CD4-positive, alpha-beta T cell treated with Interleukin-2 at 100 ng/mL for 4 hours (primary cell): ENCODE measurements at regions not wholly inside any gene's neighbourhood (a gene's known extent, or its start where the extent isn't known, plus 50 kb on each side); places are given as distances from the start of the nearest gene placed in this dataset.

ENCODE experiments used
- DNase-seq: peaks from one replicate; pipeline ENCODE4 v3.0.0-alpha.2; 2020; ENCODE audit warnings: low spot score

- DNase-seq, result no peak
Measured at GRCh38 chr2:60657673-60658072, 98.4 kb upstream of the PAPOLG start.

GRCh38 chr2:60659026-60659425, 97.0 kb upstream of the PAPOLG start:
- no peak for DNase-seq

- no peak for DNase-seq
Measured at GRCh38 chr2:60661073-60661738, 94.9 kb upstream of the PAPOLG start.

- DNase-seq, result no peak
Measured at GRCh38 chr2:60662781-60663180, 93.3 kb upstream of the PAPOLG start.

- DNase-seq, result no peak
Measured at GRCh38 chr2:60671966-60672365, 84.1 kb upstream of the PAPOLG start.

- peak; percentile 73 for DNase-seq
Measured at GRCh38 chr2:60674524-60675165, 81.4 kb upstream of the PAPOLG start.

GRCh38 chr2:60675301-60675700, 80.8 kb upstream of the PAPOLG start:
- no peak for DNase-seq

GRCh38 chr2:60676706-60677330, 79.2 kb upstream of the PAPOLG start:
- no peak for DNase-seq

- DNase-seq, result no peak
Measured at GRCh38 chr2:60677356-60677755, 78.7 kb upstream of the PAPOLG start.

- DNase-seq, result no peak
Measured at GRCh38 chr2:60678551-60678950, 77.5 kb upstream of the PAPOLG start.

- DNase-seq, result no peak
Measured at GRCh38 chr2:60679036-60679780, 76.9 kb upstream of the PAPOLG start.

- DNase-seq, result no peak
Measured at GRCh38 chr2:60693551-60693950, 62.5 kb upstream of the PAPOLG start.

GRCh38 chr2:60695793-60696192, 60.3 kb upstream of the PAPOLG start:
- DNase-seq, result no peak

GRCh38 chr2:60699617-60700016, 56.5 kb upstream of the PAPOLG start:
- DNase-seq, result no peak

GRCh38 chr2:60706021-60706420, 50.0 kb upstream of the PAPOLG start:
- no peak for DNase-seq
